ENCODE measurements at regions not wholly inside any gene's neighbourhood (a gene's known extent, or its start where the extent isn't known, plus 50 kb on each side); places are given as distances from the start of the nearest gene placed in this dataset.

DNA sequence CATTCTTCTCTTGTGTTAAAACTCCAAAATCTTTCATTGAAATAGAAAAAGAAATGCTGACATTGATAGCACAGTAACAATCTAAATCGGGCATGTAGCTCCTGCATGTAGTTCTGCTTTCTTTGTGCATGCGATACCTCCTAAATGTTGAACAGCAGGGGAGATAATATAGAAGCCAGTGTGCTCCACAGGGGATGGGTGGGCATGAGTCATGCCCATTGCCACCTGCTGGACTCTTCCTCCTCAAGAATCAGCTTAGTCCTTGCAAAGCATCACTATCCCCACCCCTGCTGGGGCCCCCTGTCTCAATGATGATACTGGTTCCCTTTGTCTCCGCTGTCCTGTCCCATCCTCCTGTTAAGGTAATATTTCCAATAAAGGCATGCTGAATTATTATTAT, 203.0 kb downstream of the RWDD3 start:
- no peak for DNase-seq

DNA sequence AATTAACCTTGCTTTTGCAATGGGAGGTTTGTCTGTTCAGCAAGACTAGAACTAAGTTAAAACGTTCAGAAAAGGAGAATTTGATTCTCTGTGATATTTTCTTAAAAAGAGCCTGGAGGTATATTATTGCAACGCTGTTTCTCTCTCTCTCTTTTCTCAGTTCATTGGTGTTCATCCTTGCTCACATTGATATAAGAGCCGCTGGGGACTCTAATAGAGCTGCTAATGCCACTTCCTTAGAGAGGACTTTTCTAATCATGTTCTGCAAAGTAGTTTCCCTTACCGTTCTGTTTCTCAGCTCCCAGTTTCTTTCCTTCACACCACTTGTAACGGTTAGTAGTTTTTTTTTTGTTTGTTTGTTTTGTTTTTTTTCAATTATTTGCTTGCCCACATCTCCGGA, 203.8 kb downstream of the RWDD3 start:
- DNase-seq = no peak

DNA sequence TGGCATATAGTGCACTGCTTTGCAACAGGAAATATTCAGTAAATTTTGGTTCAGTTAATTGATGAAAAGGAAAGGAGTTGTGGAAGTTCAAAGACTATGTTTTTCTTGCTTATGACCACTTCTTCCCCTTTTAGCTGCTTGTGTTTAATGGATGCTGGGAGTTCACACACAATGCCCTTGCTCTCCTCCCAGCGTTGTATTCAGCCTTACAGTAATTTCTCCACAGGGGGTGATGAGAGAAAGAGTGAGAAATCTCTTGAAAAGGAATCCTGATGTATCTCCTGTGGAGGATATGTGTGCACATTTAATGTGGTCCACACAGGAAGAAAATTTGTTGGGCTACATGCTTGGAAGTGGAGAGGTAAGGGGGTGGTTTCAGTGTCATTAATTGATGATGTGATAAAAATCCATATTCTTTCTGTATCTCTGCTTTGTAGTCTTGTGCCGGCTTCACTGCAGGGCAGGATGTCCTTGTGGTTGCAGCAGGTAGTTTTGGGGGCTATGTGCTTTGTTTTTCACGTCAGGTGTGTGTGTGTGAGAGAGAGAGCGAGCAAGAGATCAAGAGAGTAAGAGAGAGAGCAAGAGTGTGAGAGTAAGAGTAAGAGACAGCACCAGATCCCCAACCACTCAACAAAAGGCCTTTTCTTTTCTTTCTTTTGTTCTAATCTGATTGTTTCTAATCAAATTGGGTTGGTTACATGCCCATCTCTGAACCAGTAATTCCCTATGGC, 204.4 kb downstream of the RWDD3 start:
- peak; percentile 40 for DNase-seq

GRCh38 chr1:95440511-95440910, 206.5 kb downstream of the RWDD3 start:
- DNase-seq = no peak

- DNase-seq = no peak
Measured at GRCh38 chr1:95449516-95449915, 215.5 kb downstream of the RWDD3 start.

DNA sequence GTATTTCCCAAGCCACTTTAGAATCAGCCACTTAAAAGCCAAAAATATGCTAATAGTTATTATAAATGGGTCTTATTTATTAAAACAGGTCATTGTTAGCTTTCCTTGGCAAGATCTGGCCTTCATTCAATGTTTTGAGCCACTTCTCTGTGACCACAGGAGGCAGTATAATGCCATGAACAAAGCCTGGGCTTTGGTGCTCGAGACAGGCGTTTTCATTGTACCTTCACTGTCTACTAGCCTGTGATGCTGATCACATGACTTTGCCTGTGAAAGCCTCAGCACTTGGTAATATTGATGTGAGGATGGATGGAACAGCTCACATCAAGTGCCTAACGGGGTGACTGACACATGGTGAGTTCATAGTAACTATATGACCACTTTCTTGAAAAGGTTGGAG, 217.0 kb downstream of the RWDD3 start:
- no peak for DNase-seq

DNA sequence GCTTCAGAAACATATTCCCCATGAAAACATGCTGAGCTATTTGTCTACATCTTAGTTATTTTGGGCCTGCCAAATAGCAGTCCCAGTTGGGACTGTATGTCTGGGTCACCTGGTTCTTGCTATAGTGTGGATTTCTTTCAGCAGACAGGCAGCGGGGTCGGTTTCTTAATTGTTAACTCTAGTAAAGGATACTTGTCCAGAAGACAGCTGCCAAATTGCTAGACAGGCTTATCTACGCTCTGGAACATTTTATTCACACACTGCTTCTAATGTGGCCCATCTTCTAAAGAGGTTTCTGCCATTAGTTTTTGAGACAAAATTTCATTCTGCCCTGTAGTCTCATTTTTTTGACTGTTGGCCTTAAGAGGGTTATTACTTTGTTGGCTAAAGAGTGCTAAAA, 217.9 kb downstream of the RWDD3 start:
- DNase-seq = no peak

- no peak for DNase-seq
Measured at GRCh38 chr1:95453053-95453452, 219.0 kb downstream of the RWDD3 start.

DNA sequence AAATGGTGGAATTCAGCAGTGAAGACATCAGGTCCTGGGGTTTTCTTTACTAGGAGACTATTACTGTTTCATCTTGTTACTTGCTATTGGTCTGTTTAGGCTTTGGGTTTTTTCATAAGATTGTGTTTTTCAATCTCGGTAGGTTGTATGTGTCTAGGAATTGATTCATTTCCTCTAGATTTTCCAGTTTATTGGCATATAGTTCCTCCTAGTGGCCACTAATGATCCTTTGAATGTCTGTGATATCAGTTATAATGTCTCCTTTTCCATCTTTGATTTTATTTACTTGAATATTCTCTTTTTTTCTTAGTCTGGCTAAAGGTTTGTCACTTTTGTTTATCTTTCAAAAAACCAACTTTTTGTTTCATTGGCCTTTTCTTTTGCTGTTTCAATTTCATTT, 233.0 kb downstream of the RWDD3 start:
- no peak for DNase-seq

DNA sequence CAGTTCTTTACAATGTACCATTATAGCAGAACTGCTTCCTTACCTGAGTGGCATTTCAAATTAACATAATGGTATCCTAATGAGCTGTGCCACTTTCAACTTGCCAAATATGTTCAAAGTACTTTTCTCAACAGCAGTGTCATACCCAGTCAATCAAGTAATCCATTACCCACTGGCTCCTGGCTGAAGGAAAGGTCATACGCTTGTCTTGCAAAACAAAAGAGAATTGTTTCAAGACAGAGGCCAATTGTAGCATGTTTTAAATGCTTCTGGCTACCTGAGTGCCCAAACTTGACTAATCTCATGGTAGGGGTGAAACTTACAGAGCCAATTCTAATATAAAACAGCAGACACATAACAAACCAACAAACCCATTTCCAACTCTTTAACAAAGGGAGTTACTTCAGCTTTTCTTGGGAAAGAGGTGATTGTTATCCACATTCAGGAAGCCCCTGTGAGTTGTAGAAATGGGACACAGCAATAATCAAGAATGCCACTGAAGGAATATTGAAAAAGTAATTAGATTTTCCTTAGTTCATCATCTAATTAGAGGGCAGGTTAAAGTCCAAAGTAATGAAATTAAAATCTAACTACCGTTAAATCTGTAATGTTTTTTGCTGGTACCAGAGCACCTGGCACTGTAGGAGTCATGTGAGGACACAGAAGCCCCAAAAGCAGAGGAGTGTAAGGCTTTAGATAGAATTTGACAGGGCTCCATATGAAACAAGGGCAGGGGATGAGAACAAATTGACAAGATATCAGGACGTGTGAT, 241.9 kb downstream of the RWDD3 start:
- DNase-seq = peak; percentile 8

- DNase-seq = no peak
Measured at GRCh38 chr1:95496307-95496706, 262.3 kb downstream of the RWDD3 start.

GRCh38 chr1:95496773-95497172, 262.8 kb downstream of the RWDD3 start:
- DNase-seq = no peak

GRCh38 chr1:95497566-95497965, 263.6 kb downstream of the RWDD3 start:
- DNase-seq = no peak

DNA sequence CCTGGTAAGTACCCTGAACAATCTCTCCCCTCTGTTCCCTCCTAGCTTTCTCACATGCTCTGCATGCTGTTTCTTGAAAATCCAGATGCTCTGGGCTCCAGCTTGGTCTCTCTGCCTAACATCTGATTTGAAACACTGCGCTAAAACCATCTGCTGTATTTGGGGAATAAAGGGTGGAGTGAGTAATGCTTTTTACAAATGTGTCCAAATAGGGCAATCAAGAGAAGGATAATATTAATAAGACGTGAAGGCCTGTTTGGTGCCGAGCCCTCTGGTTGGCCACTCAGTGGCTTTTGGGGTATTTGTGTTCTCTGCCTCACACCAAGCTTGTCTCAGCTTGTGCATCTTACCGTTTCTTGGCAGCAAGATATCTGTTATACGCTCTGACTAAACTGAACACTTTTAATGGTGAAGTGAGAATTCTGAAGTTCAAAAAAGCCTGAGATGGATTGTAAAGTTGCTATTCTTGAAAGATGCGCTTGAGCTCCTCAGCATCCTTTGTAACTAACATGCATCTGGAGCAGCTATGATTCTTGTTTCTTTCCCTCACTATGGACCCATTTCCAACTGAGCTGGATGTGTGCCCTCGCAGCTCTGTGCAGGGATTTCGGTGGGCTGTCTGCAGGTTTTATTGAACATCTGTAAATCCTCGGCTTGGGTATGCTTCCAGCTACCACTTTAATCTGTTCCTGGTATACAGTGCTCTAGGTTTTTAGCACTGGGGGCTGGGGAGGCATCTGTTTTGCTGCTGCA, 269.4 kb downstream of the RWDD3 start:
- no peak for DNase-seq

DNA sequence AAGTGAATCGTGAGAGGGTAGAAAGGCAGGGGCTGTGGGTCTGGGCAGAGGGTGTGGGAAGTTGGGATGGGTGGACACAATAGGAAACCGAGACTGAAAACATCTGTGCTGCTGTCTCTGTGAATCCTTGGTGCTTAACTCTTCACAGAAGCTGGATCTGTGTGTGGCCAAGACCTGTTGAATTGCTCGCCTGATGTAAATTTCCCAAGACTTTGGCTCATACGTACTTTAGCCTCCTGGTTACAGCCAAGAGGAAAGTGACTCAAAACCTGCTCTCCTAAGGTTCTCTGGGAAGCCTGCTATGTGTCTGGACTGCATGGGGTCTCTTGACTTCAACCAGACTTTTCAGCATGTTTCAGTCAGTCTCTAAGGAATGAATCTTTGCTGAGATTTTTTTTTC, 270.3 kb downstream of the RWDD3 start:
- no peak for DNase-seq

DNA sequence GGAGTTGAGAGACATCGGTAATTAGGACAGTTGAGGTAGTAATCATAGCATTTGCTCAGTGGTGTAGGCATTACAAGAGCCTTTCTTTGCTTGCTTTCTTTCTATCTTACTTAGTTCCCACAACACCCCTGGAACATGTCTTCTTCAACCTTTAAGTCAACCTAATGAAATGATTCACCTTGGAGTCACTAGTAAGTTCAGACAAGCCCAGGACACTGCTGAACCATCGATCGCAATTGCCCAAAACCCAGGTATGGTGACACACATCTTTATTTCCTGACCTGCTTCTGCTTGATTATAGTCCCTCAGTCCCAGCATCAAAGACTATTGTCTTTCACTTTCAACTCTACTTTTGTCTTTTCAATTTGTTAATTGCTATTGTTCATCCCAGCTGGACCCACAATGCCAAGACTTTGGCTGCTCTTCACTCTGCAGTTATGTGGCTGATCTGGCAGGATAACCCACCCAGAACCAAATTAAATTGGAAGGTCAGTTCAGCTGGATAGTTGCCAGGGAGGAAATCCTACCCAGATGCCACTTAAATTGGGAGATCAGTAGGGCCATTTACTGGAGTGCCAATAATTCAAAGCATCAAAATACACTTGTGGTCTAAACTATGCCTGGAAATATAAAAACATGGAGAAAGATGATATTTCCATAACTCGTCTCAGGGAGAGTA, 272.9 kb downstream of the RWDD3 start:
- peak; percentile 15 for DNase-seq

- DNase-seq = no peak
Measured at GRCh38 chr1:95509989-95510388, 276.0 kb downstream of the RWDD3 start.

DNA sequence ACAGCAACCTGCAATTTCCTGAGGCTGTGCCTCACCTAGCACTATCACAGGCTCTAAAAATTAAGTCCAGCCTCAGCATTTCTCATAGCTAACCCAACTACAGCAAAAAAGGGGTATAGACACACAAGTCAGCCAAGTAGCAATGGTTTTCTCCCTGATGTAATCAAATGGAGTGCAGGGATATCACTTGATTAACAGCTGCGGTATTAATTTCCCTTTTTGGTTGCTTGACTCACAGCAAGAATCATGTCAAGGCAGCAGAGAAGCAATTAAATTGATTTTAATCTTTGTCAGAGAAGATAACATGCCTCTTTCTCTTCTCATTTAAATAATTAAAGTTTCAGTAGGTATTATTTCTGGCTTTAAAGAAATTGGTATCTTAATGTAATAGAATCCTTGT, 278.9 kb downstream of the RWDD3 start:
- no peak for DNase-seq

GRCh38 chr1:95517506-95517905, 283.5 kb downstream of the RWDD3 start:
- DNase-seq = no peak

GRCh38 chr1:95518310-95518709, 284.3 kb downstream of the RWDD3 start:
- DNase-seq = no peak

DNA sequence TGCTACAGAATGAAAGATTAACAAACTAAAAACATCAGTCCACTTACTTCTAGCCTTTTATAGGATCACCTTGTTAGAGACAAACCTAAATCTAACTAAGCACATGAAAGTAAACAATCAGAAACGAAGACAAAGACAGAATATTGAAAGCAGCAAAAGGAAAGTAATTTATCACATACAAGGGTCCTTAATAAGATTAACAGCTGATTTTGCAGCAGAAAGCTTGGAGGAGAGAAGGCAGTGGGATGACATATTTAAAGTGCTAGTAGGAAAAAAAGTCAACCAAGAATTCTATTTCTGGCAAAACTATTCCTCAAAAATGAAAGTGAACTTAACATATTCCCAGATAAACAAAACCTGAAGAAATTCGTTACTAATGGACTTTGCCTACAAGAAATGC, 286.4 kb downstream of the RWDD3 start:
- DNase-seq = no peak

DNA sequence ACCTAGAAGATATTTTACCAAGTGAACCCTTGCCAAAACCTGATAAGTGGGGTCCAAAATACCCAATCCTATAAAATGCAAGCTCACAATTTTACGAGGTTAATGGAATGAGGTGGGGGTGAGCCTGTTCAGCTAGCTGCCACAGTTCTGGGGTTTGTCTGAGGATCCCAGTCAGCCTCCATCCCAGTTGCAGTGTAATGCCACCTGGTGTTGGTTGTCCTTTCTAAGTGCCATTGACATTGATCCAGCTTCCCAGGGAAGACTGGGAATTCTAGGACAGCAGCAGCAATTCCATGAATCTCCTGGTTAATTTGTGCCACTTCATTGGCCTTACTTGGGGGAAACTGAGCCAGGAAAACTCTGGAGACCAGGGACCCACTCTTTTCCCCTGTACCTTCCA, 298.3 kb downstream of the RWDD3 start:
- DNase-seq = no peak

DNA sequence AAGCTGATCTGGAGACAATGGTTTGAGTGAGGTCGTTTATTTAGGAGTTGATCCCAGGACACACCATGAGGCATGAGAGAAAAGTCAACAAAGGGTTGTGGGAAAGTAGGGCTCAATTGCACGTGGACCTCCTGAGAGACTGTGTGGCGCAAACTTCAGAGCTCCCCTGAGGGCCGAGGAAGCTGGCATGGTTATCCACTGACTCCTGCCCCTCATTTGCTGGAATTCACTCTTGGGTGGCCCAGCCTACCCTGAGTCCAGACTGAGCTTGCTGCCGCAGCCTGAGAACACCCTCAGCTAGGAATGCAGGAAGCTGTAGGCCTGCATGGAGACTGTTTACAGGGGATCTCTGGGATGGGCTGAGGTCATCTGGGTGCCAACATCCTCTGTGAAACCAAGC, 301.0 kb downstream of the RWDD3 start:
- no peak for DNase-seq
